ENCODE measurements at regions not wholly inside any gene's neighbourhood (a gene's known extent, or its start where the extent isn't known, plus 50 kb on each side); places are given as distances from the start of the nearest gene placed in this dataset.

DNA sequence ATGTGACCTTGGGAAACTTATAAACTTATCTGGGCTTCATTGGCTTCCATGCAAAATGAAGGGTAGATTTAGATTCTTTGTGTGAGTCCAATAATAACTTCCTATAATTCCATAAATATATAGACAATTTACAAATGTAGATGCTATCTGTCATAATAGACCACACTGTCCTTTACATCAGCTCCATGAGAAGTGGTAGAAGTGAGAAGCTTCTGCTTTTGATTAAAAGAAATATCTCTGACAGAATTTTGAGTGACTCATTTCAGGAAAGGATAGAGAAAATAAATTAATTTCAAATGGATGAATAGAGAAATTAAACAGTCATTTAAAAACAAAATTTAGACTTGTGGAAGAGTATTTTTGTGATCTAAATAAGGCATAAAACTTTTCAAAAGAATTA is 329.7 kb upstream of the ATP2B1 start:
- Histone ChIP-seq H3K36me3 (no peaks in the 10 kb centered on the region), H3K27ac (no peak overlapping the region), H3K4me3 (no peak overlapping the region), H3K4me1 (peaks cover 0 to 9% (median 0%) of the 10 kb centered on the region in 9 donors), H3K9me3 (peaks cover 0 to 14% (median 0%) of the 10 kb centered on the region in 11 donors), H3K27me3 (no peaks in the 10 kb centered on the region)
- DNase-seq: no peak
- intact Hi-C loops (cut with DNase I): no loop called here
- no peak for TF ChIP-seq CTCF (IDR thresholded peaks at IDR 0.05)
- no peak for ATAC-seq

- no peaks in the 10 kb centered on the region for H3K27me3 ChIP-seq
- H3K4me3 ChIP-seq: no peak overlapping the region
- peaks cover 0 to 14% (median 0%) of the 10 kb centered on the region in 11 donors for H3K9me3 ChIP-seq
- intact Hi-C loops (cut with DNase I): no loop called here
- H3K4me1 ChIP-seq: peaks cover 0 to 9% (median 0%) of the 10 kb centered on the region in 9 donors
- 62 to 63% methylated on average over 1 of the region's 1 CpG for WGBS, 2 donors
- H3K36me3 ChIP-seq: no peaks in the 10 kb centered on the region
- no peak overlapping the region for H3K27ac ChIP-seq
- ATAC-seq (no peak), DNase-seq (no peak)
- TF ChIP-seq CTCF (IDR thresholded peaks at IDR 0.05): no peak
These were observed 329.1 kb upstream of the ATP2B1 start for GRCh38 chr12:90037740-90038139.

DNA sequence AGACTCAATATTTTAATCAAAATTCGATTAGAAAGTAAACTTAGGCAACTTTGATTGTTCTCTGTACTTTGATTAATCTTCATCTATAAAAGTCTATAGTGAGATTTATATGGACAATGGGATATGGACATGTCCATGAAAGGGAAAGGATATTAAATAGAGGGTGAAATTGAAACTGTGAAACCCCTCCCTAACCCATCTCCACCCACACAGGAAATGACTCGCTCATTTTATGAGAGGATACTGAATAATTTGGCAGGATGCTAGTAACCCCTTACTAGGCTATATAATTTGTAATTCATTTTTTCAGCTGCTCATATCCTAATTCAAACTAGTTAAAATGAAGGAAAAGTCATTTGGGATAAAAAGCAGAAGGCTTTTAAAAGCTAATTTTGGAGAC is 328.0 kb upstream of the ATP2B1 start:
- DNase-seq (no peak), ATAC-seq (no peak)
- Histone ChIP-seq H3K27me3 (no peaks in the 10 kb centered on the region), H3K9me3 (peaks cover 0 to 14% (median 0%) of the 10 kb centered on the region in 11 donors), H3K27ac (no peak overlapping the region), H3K4me3 (no peak overlapping the region), H3K4me1 (peaks cover 0 to 9% (median 0%) of the 10 kb centered on the region in 9 donors), H3K36me3 (no peaks in the 10 kb centered on the region)
- TF ChIP-seq CTCF (IDR thresholded peaks at IDR 0.05): no peak
- intact Hi-C loops (cut with DNase I): no loop called here
- WGBS, 2 donors: 60 to 62% methylated on average over 2 of the region's 2 CpGs

GRCh38 chr12:90030726-90031125 is 322.1 kb upstream of the ATP2B1 start:
- intact Hi-C loops (cut with DNase I): no loop called here
- Histone ChIP-seq H3K9me3 (peaks cover 0 to 4% (median 0%) of the 10 kb centered on the region in 11 donors), H3K27me3 (no peaks in the 10 kb centered on the region), H3K36me3 (no peaks in the 10 kb centered on the region), H3K4me1 (peaks cover 0 to 12% (median 0%) of the 10 kb centered on the region in 9 donors), H3K27ac (no peak overlapping the region), H3K4me3 (no peak overlapping the region)
- TF ChIP-seq CTCF (IDR thresholded peaks at IDR 0.05): no peak
- ATAC-seq: no peak
- no peak for DNase-seq

DNA sequence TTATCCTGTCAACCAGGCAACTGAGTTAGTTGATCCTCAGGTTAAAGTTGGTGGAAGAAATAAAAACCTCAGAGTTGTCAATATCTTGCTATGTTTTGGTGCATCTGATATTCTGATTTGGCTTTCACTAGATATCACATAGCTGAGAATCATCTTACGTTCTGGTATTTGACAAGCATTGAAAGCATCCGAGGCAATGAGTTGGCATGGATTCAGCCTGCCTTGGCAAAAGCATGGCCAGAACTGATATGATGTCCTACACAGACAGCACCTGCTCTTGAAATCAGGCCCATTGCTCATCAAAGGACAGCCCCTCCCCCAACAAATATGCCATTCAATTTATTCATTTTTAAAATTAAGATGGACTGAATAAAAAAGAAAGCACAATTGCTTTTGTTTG is 320.7 kb upstream of the ATP2B1 start:
- WGBS, 2 donors: 16 to 26% methylated on average over 2 of the region's 2 CpGs
- peaks cover 0 to 12% (median 0%) of the 10 kb centered on the region in 9 donors for H3K4me1 ChIP-seq
- no peaks in the 10 kb centered on the region for H3K9me3 ChIP-seq
- TF ChIP-seq CTCF (IDR thresholded peaks at IDR 0.05): no peak
- H3K27ac ChIP-seq: no peak overlapping the region
- DNase-seq (no peak), ATAC-seq (no peak)
- no peaks in the 10 kb centered on the region for H3K36me3 ChIP-seq
- H3K4me3 ChIP-seq: no peak overlapping the region
- intact Hi-C loops (cut with DNase I): no loop called here
- H3K27me3 ChIP-seq: no peaks in the 10 kb centered on the region

Data from heart right ventricle (tissue), 16 donors.